ENCODE measurements at regions not wholly inside any gene's neighbourhood (a gene's known extent, or its start where the extent isn't known, plus 50 kb on each side); places are given as distances from the start of the nearest gene placed in this dataset.

DNA sequence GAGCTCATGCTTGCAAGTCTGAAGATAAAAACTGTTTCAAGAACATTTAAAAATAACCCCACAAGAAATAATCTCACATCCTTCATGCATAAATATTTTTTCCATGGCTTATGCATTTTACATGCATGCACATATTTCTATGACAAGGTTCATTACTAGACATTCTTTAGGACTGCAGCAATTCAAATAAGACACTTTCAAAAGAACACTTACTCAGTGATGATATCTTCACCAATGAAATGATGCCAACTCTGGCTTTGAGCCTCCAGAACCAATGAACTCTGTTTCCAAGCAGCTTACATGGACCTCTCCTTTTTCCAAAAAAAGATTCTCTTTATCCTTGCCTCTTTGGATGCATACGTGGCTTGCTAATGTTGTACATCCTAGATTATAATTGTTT lies 279.9 kb downstream of the ADAM29 start:
- DNase-seq = peak in 1 of 2 donors; percentile 18
- H4K8ac ChIP-seq (ENCODE audit: low read depth, low read length) = no peak overlapping the region
- no peak overlapping the region for H2BK5ac ChIP-seq (ENCODE audit: low read depth, low read length, poor library complexity)
- no peak overlapping the region for H3K9ac ChIP-seq (ENCODE audit: low read length)
- WGBS (ENCODE audit: extremely low coverage, insufficient coverage, insufficient read length) = no CpG with 5 or more reads among the region's 1 CpG
- H2BK12ac ChIP-seq (ENCODE audit: low read length) = no peak overlapping the region
- H3K18ac ChIP-seq (ENCODE audit: low read length) = no peak overlapping the region
- H2AFZ ChIP-seq (ENCODE audit: insufficient read depth, low read length, poor library complexity) = no peak overlapping the region
- H3K4me1 ChIP-seq (ENCODE audit: control insufficient read depth in 1 of 2, insufficient read depth in 2 of 2, low read length in 2 of 2) = no peaks in the 10 kb centered on the region
- H3K4me3 ChIP-seq (ENCODE audit: low read depth, low read length) = no peak overlapping the region
- H3K27me3 ChIP-seq (ENCODE audit: insufficient read depth, low read length) = no peaks in the 10 kb centered on the region
- no peak overlapping the region for H4K91ac ChIP-seq (ENCODE audit: low read depth, low read length)
- no peak overlapping the region for H2BK120ac ChIP-seq (ENCODE audit: insufficient read depth, low read length, poor library complexity)
- no peak overlapping the region for H4K12ac ChIP-seq (ENCODE audit: low read depth, low read length)
- no peak overlapping the region for H3K4me2 ChIP-seq (ENCODE audit: low read length)
- no peaks in the 10 kb centered on the region for H3K9me3 ChIP-seq (ENCODE audit: insufficient read depth, low read depth, low read length)
- no peak overlapping the region for H3K4ac ChIP-seq (ENCODE audit: low read depth, low read length)
- no peaks in the 10 kb centered on the region for H3K36me3 ChIP-seq (ENCODE audit: control insufficient read depth in 1 of 2, insufficient read depth in 2 of 2, low read length in 2 of 2)
- H3K27ac ChIP-seq (ENCODE audit: low read depth, low read length) = no peak overlapping the region
- H2AK5ac ChIP-seq (ENCODE audit: low read length) = no peak overlapping the region
- no peak overlapping the region for H3K23ac ChIP-seq (ENCODE audit: low read length)
- no peak overlapping the region for H3K14ac ChIP-seq (ENCODE audit: low read length)
- no peaks in the 10 kb centered on the region for H3K79me2 ChIP-seq (ENCODE audit: control insufficient read depth, insufficient read depth, low read length, poor library complexity)
- H3K79me1 ChIP-seq (ENCODE audit: low read length) = no peaks in the 10 kb centered on the region

DNA sequence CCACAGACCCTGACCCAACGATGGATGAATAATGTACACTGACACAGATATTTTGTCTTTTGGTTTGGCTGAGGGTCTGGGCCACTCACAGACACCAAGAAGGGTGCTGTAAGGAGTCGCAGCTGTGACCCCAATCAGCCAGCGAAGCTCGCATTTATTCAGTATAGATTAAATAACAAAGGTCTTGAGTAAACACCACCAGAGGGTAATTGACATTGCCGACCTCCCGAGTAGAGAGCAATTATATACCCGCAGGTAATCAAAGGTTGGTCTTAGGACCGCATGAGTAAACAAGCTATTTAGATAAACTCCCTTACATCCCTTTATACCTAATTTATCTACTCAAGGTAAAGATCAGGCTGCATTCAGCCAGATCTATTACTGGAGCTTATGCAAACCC lies 297.1 kb downstream of the ADAM29 start:
- Histone ChIP-seq H4K8ac (ENCODE audit: low read depth, low read length) (no peak overlapping the region), H3K27ac (ENCODE audit: low read depth, low read length) (no peak overlapping the region), H2BK12ac (ENCODE audit: low read length) (no peak overlapping the region), H3K14ac (ENCODE audit: low read length) (no peak overlapping the region), H3K36me3 (ENCODE audit: control insufficient read depth in 1 of 2, insufficient read depth in 2 of 2, low read length in 2 of 2) (no peaks in the 10 kb centered on the region), H3K18ac (ENCODE audit: low read length) (no peak overlapping the region), H3K79me1 (ENCODE audit: low read length) (no peaks in the 10 kb centered on the region), H3K9ac (ENCODE audit: low read length) (no peak overlapping the region), H2BK120ac (ENCODE audit: insufficient read depth, low read length, poor library complexity) (no peak overlapping the region), H4K12ac (ENCODE audit: low read depth, low read length) (no peak overlapping the region), H3K4me1 (ENCODE audit: control insufficient read depth in 1 of 2, insufficient read depth in 2 of 2, low read length in 2 of 2) (no peaks in the 10 kb centered on the region), H3K79me2 (ENCODE audit: control insufficient read depth, insufficient read depth, low read length, poor library complexity) (no peaks in the 10 kb centered on the region), H3K23ac (ENCODE audit: low read length) (no peak overlapping the region), H2AFZ (ENCODE audit: insufficient read depth, low read length, poor library complexity) (no peak overlapping the region), H4K91ac (ENCODE audit: low read depth, low read length) (no peak overlapping the region), H2BK5ac (ENCODE audit: low read depth, low read length, poor library complexity) (no peak overlapping the region), H3K4me3 (ENCODE audit: low read depth, low read length) (no peak overlapping the region), H3K4ac (ENCODE audit: low read depth, low read length) (no peak overlapping the region), H3K4me2 (ENCODE audit: low read length) (no peak overlapping the region), H2AK5ac (ENCODE audit: low read length) (no peak overlapping the region), H3K27me3 (ENCODE audit: insufficient read depth, low read length) (no peaks in the 10 kb centered on the region), H3K9me3 (ENCODE audit: insufficient read depth, low read depth, low read length) (peaks cover 5% of the 10 kb centered on the region)
- no CpG with 5 or more reads among the region's 8 CpGs for WGBS (ENCODE audit: extremely low coverage, insufficient coverage, insufficient read length)
- no peak for DNase-seq

- no peak overlapping the region for H3K27ac ChIP-seq (ENCODE audit: low read depth, low read length)
- no peak overlapping the region for H3K23ac ChIP-seq (ENCODE audit: low read length)
- H3K9ac ChIP-seq (ENCODE audit: low read length) = no peak overlapping the region
- no CpG with 5 or more reads among the region's 1 CpG for WGBS (ENCODE audit: extremely low coverage, insufficient coverage, insufficient read length)
- H2BK120ac ChIP-seq (ENCODE audit: insufficient read depth, low read length, poor library complexity) = no peak overlapping the region
- H3K4me3 ChIP-seq (ENCODE audit: low read depth, low read length) = no peak overlapping the region
- H3K4ac ChIP-seq (ENCODE audit: low read depth, low read length) = no peak overlapping the region
- H3K9me3 ChIP-seq (ENCODE audit: insufficient read depth, low read depth, low read length) = peaks cover 5% of the 10 kb centered on the region
- H3K14ac ChIP-seq (ENCODE audit: low read length) = no peak overlapping the region
- no peak overlapping the region for H2AFZ ChIP-seq (ENCODE audit: insufficient read depth, low read length, poor library complexity)
- H2BK5ac ChIP-seq (ENCODE audit: low read depth, low read length, poor library complexity) = no peak overlapping the region
- H3K4me2 ChIP-seq (ENCODE audit: low read length) = no peak overlapping the region
- no peak overlapping the region for H2AK5ac ChIP-seq (ENCODE audit: low read length)
- no peak overlapping the region for H4K91ac ChIP-seq (ENCODE audit: low read depth, low read length)
- no peaks in the 10 kb centered on the region for H3K36me3 ChIP-seq (ENCODE audit: control insufficient read depth in 1 of 2, insufficient read depth in 2 of 2, low read length in 2 of 2)
- H3K4me1 ChIP-seq (ENCODE audit: control insufficient read depth in 1 of 2, insufficient read depth in 2 of 2, low read length in 2 of 2) = no peaks in the 10 kb centered on the region
- no peaks in the 10 kb centered on the region for H3K79me2 ChIP-seq (ENCODE audit: control insufficient read depth, insufficient read depth, low read length, poor library complexity)
- H4K12ac ChIP-seq (ENCODE audit: low read depth, low read length) = no peak overlapping the region
- no peaks in the 10 kb centered on the region for H3K27me3 ChIP-seq (ENCODE audit: insufficient read depth, low read length)
- H3K79me1 ChIP-seq (ENCODE audit: low read length) = no peaks in the 10 kb centered on the region
- no peak overlapping the region for H2BK12ac ChIP-seq (ENCODE audit: low read length)
- H3K18ac ChIP-seq (ENCODE audit: low read length) = no peak overlapping the region
- no peak overlapping the region for H4K8ac ChIP-seq (ENCODE audit: low read depth, low read length)
- DNase-seq = no peak
Observed at GRCh38 chr4:175215657-175216056, 297.5 kb downstream of the ADAM29 start.

GRCh38 chr4:175229154-175229553 lies 311.0 kb downstream of the ADAM29 start:
- no peaks in the 10 kb centered on the region for H3K9me3 ChIP-seq (ENCODE audit: insufficient read depth, low read depth, low read length)
- H3K79me1 ChIP-seq (ENCODE audit: low read length) = no peaks in the 10 kb centered on the region
- no peak overlapping the region for H2BK12ac ChIP-seq (ENCODE audit: low read length)
- H3K79me2 ChIP-seq (ENCODE audit: control insufficient read depth, insufficient read depth, low read length, poor library complexity) = no peaks in the 10 kb centered on the region
- H3K27me3 ChIP-seq (ENCODE audit: insufficient read depth, low read length) = no peaks in the 10 kb centered on the region
- H4K8ac ChIP-seq (ENCODE audit: low read depth, low read length) = no peak overlapping the region
- H3K27ac ChIP-seq (ENCODE audit: low read depth, low read length) = no peak overlapping the region
- no peak overlapping the region for H4K12ac ChIP-seq (ENCODE audit: low read depth, low read length)
- H2AFZ ChIP-seq (ENCODE audit: insufficient read depth, low read length, poor library complexity) = no peak overlapping the region
- H3K36me3 ChIP-seq (ENCODE audit: control insufficient read depth in 1 of 2, insufficient read depth in 2 of 2, low read length in 2 of 2) = no peaks in the 10 kb centered on the region
- no peak overlapping the region for H3K9ac ChIP-seq (ENCODE audit: low read length)
- H3K4me1 ChIP-seq (ENCODE audit: control insufficient read depth in 1 of 2, insufficient read depth in 2 of 2, low read length in 2 of 2) = no peaks in the 10 kb centered on the region
- H3K4me2 ChIP-seq (ENCODE audit: low read length) = no peak overlapping the region
- H3K23ac ChIP-seq (ENCODE audit: low read length) = no peak overlapping the region
- no peak overlapping the region for H2AK5ac ChIP-seq (ENCODE audit: low read length)
- H3K4me3 ChIP-seq (ENCODE audit: low read depth, low read length) = no peak overlapping the region
- H2BK5ac ChIP-seq (ENCODE audit: low read depth, low read length, poor library complexity) = no peak overlapping the region
- DNase-seq = no peak
- H2BK120ac ChIP-seq (ENCODE audit: insufficient read depth, low read length, poor library complexity) = no peak overlapping the region
- no peak overlapping the region for H4K91ac ChIP-seq (ENCODE audit: low read depth, low read length)
- no peak overlapping the region for H3K18ac ChIP-seq (ENCODE audit: low read length)
- no CpG with 5 or more reads among the region's 1 CpG for WGBS (ENCODE audit: extremely low coverage, insufficient coverage, insufficient read length)
- no peak overlapping the region for H3K14ac ChIP-seq (ENCODE audit: low read length)
- no peak overlapping the region for H3K4ac ChIP-seq (ENCODE audit: low read depth, low read length)
